ACC112 (cell line): ENCODE measurements at regions not wholly inside any gene's neighbourhood (a gene's known extent, or its start where the extent isn't known, plus 50 kb on each side); places are given as distances from the start of the nearest gene placed in this dataset.

Source experiments
- H2AFZ ChIP-seq: fragments of 200-600 bp; sonication (generic); one replicate; pipeline ENCODE4 v1.6.0; 2017; ENCODE audit warnings: antibody characterized with exemption, low read length; ENCODE audit not compliant: unreplicated experiment
- H3K27ac ChIP-seq: fragments of 200-600 bp; sonication (generic); 2 replicates; pipeline ENCODE4 v1.5.1; 2014; ENCODE audit warnings: low read depth, mild to moderate bottlenecking, antibody characterized with exemption, low read length, moderate library complexity
- H3K27me3 ChIP-seq: fragments of 200-600 bp; sonication (generic); 2 replicates; pipeline ENCODE4 v1.6.1; 2014; ENCODE audit warnings: mild to moderate bottlenecking, antibody characterized with exemption, low read length, moderate library complexity, mixed read lengths; ENCODE audit not compliant: insufficient read depth
- H3K36me3 ChIP-seq: fragments of 200-600 bp; sonication (generic); 2 replicates; pipeline ENCODE4 v1.6.1; 2016; ENCODE audit warnings: mild to moderate bottlenecking, antibody characterized with exemption, low read length, moderate library complexity, mixed read lengths; ENCODE audit not compliant: insufficient read depth
- H3K4me1 ChIP-seq: fragments of 200-600 bp; sonication (generic); one replicate; pipeline ENCODE4 v1.6.1; 2016; ENCODE audit warnings: low read length, mixed read lengths; ENCODE audit not compliant: insufficient read depth, unreplicated experiment, control insufficient read depth
- H3K4me3 ChIP-seq: fragments of 200-600 bp; sonication (generic); 2 replicates; pipeline ENCODE4 v1.5.1; 2014; ENCODE audit warnings: mild to moderate bottlenecking, low read depth, low read length
- H3K79me2 ChIP-seq: fragments of 200-600 bp; sonication (generic); one replicate; pipeline ENCODE4 v1.6.0; 2016; ENCODE audit warnings: low read length; ENCODE audit not compliant: control insufficient read depth, unreplicated experiment, insufficient read depth

- Histone ChIP-seq H3K79me2 (no peaks in the 10 kb centered on the region), H3K36me3 (no peaks in the 10 kb centered on the region), H3K27me3 (peaks cover 31% of the 10 kb centered on the region), H3K4me3 (no peak overlapping the region), H2AFZ (no peak overlapping the region), H3K27ac (no peak overlapping the region), H3K4me1 (no peaks in the 10 kb centered on the region)
Measured at GRCh38 chr2:109680523-109681297, 66.5 kb downstream of the SOWAHC start.

- no peak overlapping the region for H3K4me3 ChIP-seq
- no peak overlapping the region for H2AFZ ChIP-seq
- H3K27me3 ChIP-seq: peaks cover 23% of the 10 kb centered on the region
- no peaks in the 10 kb centered on the region for H3K79me2 ChIP-seq
- H3K27ac ChIP-seq: no peak overlapping the region
- no peaks in the 10 kb centered on the region for H3K36me3 ChIP-seq
- no peaks in the 10 kb centered on the region for H3K4me1 ChIP-seq
Measured at GRCh38 chr2:109681633-109682380, 67.6 kb downstream of the SOWAHC start.

DNA sequence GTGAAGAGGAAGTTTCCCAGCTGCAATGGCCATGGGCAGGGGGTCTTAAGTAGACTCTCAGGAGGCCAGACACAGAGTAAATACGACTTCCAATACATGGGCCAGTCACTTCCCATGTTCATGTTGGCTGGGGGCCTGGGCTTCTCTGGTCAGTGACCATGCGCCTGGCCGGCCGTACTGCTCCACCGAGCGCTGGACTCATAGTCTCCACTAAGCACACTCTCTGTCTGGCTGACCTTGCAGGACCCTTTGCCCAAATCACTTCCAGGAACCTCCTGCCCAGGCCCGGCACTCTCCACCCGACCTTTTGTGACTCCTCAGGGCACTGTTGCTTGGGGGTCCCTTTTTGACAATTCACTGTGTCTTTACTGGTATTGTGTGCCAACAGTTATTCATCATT, 69.3 kb downstream of the SOWAHC start:
- Histone ChIP-seq H3K79me2 (no peaks in the 10 kb centered on the region), H3K27ac (no peak overlapping the region), H3K4me1 (no peaks in the 10 kb centered on the region), H2AFZ (no peak overlapping the region), H3K36me3 (no peaks in the 10 kb centered on the region), H3K4me3 (no peak overlapping the region), H3K27me3 (peaks cover 8% of the 10 kb centered on the region)

- no peak overlapping the region for H3K4me3 ChIP-seq
- H3K27me3 ChIP-seq: peaks cover 5% of the 10 kb centered on the region; the same call in 1 of the 2 replicates
- H3K27ac ChIP-seq: no peak overlapping the region
- H3K79me2 ChIP-seq: no peaks in the 10 kb centered on the region
- H3K4me1 ChIP-seq: no peaks in the 10 kb centered on the region
- no peak overlapping the region for H2AFZ ChIP-seq
- no peaks in the 10 kb centered on the region for H3K36me3 ChIP-seq
Measured at GRCh38 chr2:109685453-109685852, 71.3 kb downstream of the SOWAHC start.

GRCh38 chr2:109686921-109687320, 72.8 kb downstream of the SOWAHC start:
- no peaks in the 10 kb centered on the region for H3K27me3 ChIP-seq
- no peak overlapping the region for H3K27ac ChIP-seq
- no peak overlapping the region for H3K4me3 ChIP-seq
- H3K4me1 ChIP-seq: no peaks in the 10 kb centered on the region
- no peaks in the 10 kb centered on the region for H3K36me3 ChIP-seq
- H3K79me2 ChIP-seq: no peaks in the 10 kb centered on the region
- no peak overlapping the region for H2AFZ ChIP-seq

DNA sequence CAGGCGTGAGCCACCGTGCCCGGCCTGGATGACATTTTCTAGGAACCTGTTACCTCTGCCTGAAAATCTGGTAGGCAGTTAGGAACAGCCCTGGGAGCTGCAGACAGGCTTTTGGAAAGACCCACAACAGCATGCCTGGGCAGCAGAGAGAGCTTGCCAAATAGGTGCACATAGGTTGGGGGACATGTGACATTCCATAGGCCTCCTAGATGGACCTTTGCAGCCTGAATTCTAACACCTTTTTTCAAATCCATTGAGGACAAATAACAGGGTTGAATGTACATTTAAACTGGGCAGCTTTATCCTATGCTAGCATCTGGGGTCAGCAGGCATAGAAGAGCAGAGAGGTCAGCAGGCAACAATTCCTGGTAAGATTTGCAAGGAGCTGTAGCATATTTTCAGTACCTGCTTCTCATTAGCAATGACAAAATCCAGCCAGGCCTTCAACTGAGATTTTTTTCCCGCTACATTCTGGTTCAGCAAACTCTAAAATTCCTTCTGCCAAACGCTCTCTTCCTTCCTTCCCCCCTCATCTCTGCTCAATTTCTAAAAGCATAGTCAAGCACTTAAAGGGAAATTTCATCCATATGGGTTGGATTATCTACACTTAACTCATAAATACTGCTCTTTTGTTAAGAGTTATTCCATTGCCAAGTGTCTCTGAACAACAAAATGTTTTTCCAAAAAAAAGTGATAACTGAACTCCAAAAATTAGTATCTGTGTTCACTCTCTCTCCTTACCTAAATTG, 75.2 kb downstream of the SOWAHC start:
- Histone ChIP-seq H3K27ac (no peak overlapping the region), H2AFZ (no peak overlapping the region), H3K4me1 (peaks cover 5% of the 10 kb centered on the region), H3K27me3 (no peaks in the 10 kb centered on the region), H3K36me3 (no peaks in the 10 kb centered on the region), H3K4me3 (no peak overlapping the region), H3K79me2 (no peaks in the 10 kb centered on the region)

DNA sequence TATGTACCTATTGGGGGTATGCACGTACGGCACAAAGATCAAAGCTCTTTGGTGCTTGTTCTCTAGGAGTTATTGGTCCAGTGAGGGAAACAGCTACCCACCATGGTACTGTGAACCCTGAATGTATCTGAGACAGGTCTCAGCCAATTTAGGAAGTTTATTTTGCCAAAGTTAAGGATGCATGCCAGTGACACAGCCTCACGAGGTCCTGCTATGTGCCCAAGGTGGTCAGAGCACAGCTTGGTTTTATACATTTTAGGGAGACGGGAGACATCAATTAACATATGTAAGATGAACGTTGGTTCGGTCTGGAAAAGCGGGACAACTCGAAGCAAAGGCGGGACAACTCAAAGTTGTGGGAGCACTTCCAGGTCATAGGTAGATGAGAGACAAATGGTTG, 75.8 kb downstream of the SOWAHC start:
- Histone ChIP-seq H3K36me3 (no peaks in the 10 kb centered on the region), H3K79me2 (no peaks in the 10 kb centered on the region), H3K27me3 (no peaks in the 10 kb centered on the region), H3K4me3 (no peak overlapping the region), H2AFZ (no peak overlapping the region), H3K4me1 (peaks cover 5% of the 10 kb centered on the region), H3K27ac (no peak overlapping the region)

GRCh38 chr2:109690457-109690821, 76.3 kb downstream of the SOWAHC start:
- no peaks in the 10 kb centered on the region for H3K79me2 ChIP-seq

DNA sequence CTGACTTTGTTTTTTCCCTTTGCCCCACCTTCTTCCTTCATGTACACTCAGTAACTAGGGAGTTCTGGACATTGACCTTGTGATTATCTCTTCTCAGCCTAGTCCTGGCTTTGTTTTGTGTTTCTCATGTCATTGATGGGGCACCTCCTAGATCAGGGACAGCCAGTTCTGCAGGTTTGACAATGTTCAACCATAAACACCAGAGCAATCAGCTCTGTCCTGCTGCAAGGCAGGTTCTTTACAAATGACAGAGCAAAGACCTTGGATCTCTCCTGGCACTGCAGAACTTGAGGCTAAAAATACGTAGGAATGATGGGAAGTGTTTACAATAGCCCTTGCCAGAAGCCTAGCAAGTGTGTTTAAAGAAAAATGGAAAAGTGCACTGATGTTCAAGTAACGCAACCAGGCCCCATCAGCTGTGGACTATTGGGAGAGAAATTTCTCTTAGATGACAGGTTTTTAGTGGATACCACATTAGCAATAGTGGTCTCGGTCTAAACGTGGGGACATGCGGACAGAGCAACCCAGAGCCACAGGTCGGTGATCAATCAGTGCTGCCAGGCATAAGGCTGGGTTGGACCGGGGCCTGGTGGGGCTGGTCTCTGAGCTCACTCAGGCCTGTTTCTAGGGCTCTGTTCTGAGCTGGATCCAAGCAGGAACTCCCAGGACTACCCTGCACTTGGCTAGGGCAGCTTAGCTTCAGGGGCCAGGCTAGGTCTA, 76.8 kb downstream of the SOWAHC start:
- Histone ChIP-seq H3K27me3 (no peaks in the 10 kb centered on the region), H3K4me3 (no peak overlapping the region), H2AFZ (no peak overlapping the region), H3K79me2 (no peaks in the 10 kb centered on the region), H3K36me3 (no peaks in the 10 kb centered on the region), H3K27ac (no peak overlapping the region), H3K4me1 (peaks cover 5% of the 10 kb centered on the region)

More at GRCh38 chr2:109690457-109690821, 76.3 kb downstream of the SOWAHC start:
- H3K27me3 ChIP-seq: no peaks in the 10 kb centered on the region
- no peak overlapping the region for H3K4me3 ChIP-seq
- no peaks in the 10 kb centered on the region for H3K36me3 ChIP-seq
- H3K4me1 ChIP-seq: peaks cover 5% of the 10 kb centered on the region
- H2AFZ ChIP-seq: no peak overlapping the region
- no peak overlapping the region for H3K27ac ChIP-seq

DNA sequence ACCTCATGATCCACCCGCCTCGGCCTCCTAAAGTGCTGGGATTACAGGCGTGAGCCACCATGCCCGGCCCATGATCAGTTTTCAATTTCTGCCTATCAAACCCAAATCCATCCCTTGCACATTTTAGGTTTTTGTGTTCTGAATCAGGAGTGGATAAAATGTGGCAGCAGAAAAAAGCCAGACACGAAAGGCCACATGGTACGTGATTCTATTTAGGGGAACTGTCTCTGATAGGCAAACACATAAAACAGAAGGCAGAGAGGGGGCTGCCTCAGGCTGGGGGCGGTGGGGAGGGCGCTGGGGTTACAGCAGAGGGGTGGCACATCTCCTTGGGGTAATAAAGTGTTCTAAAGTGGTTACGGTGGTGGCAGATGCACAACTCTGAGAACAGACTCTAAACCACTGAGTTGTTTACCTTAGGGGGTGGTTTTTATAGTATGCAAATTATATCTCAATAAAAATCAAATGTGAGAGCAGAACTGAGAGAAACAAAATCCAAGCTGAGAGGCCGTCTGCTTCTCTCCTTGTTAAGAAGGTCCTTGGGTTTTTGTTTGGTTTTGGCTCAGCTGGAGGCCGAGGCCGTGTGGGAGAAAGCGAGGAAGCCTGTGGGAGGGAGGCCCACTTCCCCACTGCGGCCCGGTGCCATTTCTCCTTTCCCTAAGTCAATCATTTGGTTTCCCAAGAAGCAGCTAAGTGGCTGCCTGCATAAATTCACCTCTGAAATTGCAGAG, 78.0 kb downstream of the SOWAHC start:
- Histone ChIP-seq H3K4me1 (peaks cover 5% of the 10 kb centered on the region), H2AFZ (no peak overlapping the region), H3K79me2 (no peaks in the 10 kb centered on the region), H3K27me3 (no peaks in the 10 kb centered on the region), H3K36me3 (no peaks in the 10 kb centered on the region), H3K4me3 (no peak overlapping the region), H3K27ac (no peak overlapping the region)
